ENCODE measurements at regions not wholly inside any gene's neighbourhood (a gene's known extent, or its start where the extent isn't known, plus 50 kb on each side); places are given as distances from the start of the nearest gene placed in this dataset.

DNA sequence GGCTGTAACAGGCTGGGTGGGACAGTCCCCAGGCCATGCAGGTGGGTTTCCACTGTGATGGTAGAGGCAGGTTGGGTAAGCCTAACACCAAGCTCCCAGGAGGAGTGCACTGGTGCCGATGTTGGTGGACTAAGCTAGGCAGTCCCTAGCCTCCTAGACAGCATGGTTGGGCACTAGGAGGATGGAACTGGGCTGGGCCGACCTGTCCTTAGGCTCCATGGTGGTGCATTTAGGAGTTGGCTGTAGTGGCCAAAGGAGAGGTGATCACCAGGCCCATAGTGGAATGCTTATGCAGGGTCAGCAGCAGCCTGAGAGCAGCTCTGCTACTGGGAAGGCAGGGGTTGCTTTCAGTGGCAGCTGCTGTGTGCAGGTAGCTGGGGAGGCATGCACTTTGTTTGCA is 247.7 kb upstream of the CNTNAP2 start:
- intact Hi-C loops (cut with micrococcal nuclease; ENCODE audit: unreplicated experiment), result no loop called here
- ChIA-PET POLR2A (interaction anchor here (1.1 to 2.0 kb wide), 2 partner anchors 9 to 24 kb away, joined by 3 to 5 read pairs; no protein-coding TSS in a partner anchor), CTCF (ENCODE audit: unreplicated experiment) (no interaction called here)
- no peak overlapping the region for H3K27ac ChIP-seq (ENCODE audit: low read depth, low read length, poor library complexity, severe bottlenecking)
- no peaks in the 10 kb centered on the region for H3K36me3 ChIP-seq (ENCODE audit: insufficient read depth, low read length)
- no peak overlapping the region for H3K4me2 ChIP-seq (ENCODE audit: low read length)
- no TSS peak for BruUV-seq (replicated peaks)
- H3K9me3 ChIP-seq (ENCODE audit: low read length), result peaks cover 18% of the 10 kb centered on the region; the same call in 1 of the 2 replicates
- H3K9me2 ChIP-seq (ENCODE audit: insufficient read depth, low read length), result no peaks in the 10 kb centered on the region
- TF ChIP-seq EZH2phosphoT487 (IDR thresholded peaks at IDR 0.05; ENCODE audit: borderline replicate concordance, low read depth, low read length), result no peak
- TF ChIP-seq, protein P1, sequence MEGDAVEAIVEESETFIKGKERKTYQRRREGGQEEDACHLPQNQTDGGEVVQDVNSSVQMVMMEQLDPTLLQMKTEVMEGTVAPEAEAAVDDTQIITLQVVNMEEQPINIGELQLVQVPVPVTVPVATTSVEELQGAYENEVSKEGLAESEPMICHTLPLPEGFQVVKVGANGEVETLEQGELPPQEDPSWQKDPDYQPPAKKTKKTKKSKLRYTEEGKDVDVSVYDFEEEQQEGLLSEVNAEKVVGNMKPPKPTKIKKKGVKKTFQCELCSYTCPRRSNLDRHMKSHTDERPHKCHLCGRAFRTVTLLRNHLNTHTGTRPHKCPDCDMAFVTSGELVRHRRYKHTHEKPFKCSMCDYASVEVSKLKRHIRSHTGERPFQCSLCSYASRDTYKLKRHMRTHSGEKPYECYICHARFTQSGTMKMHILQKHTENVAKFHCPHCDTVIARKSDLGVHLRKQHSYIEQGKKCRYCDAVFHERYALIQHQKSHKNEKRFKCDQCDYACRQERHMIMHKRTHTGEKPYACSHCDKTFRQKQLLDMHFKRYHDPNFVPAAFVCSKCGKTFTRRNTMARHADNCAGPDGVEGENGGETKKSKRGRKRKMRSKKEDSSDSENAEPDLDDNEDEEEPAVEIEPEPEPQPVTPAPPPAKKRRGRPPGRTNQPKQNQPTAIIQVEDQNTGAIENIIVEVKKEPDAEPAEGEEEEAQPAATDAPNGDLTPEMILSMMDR (conservative IDR thresholded peaks at IDR 0.05; ENCODE audit: low read length), result no peak
- no peaks in the 10 kb centered on the region for H3K4me1 ChIP-seq (ENCODE audit: insufficient read depth, low read length, poor library complexity, severe bottlenecking)
- no peak overlapping the region for H3K4me3 ChIP-seq (ENCODE audit: low read depth, low read length, poor library complexity, severe bottlenecking)
- H2AFZ ChIP-seq (ENCODE audit: low read length), result no peak overlapping the region
- no peaks in the 10 kb centered on the region for H4K20me1 ChIP-seq (ENCODE audit: insufficient read depth, low read length)
- DNase-seq (ENCODE audit: low spot score), result no peak
- H3K79me2 ChIP-seq (ENCODE audit: insufficient read depth, low read depth, low read length), result no peaks in the 10 kb centered on the region

DNA sequence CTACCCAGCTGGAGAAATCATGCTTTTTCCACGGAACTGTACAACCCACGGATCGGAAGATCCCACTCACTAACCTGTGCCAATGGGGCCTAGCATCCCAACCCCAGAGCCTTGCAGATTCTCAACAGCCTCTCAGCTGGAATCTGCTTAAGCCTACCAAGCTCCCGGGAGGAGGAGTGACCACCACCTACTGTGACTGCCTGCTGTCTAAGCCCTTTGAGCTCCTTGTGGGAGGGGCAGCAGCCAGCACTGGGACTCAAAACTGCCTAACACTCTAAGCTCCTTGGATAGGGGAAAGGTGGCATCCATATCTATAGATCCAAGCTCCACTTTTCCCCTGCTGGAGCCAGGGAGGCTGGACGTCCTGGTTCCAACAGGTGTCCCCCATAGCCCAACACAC is 254.4 kb upstream of the CNTNAP2 start:
- no peaks in the 10 kb centered on the region for H4K20me1 ChIP-seq (ENCODE audit: insufficient read depth, low read length)
- TF ChIP-seq, protein P1 (conservative IDR thresholded peaks at IDR 0.05; ENCODE audit: low read length), result no peak
- TF ChIP-seq EZH2phosphoT487 (IDR thresholded peaks at IDR 0.05; ENCODE audit: borderline replicate concordance, low read depth, low read length), result no peak
- no peaks in the 10 kb centered on the region for H3K79me2 ChIP-seq (ENCODE audit: insufficient read depth, low read depth, low read length)
- intact Hi-C loops (cut with micrococcal nuclease; ENCODE audit: unreplicated experiment), result no loop called here
- peaks cover 26% of the 10 kb centered on the region; the same call in 1 of the 2 replicates for H3K9me3 ChIP-seq (ENCODE audit: low read length)
- no peaks in the 10 kb centered on the region for H3K9me2 ChIP-seq (ENCODE audit: insufficient read depth, low read length)
- no peak overlapping the region for H3K4me2 ChIP-seq (ENCODE audit: low read length)
- no peaks in the 10 kb centered on the region; the same call in 1 of the 2 replicates for H3K36me3 ChIP-seq (ENCODE audit: insufficient read depth, low read length)
- no peak overlapping the region for H3K27ac ChIP-seq (ENCODE audit: low read depth, low read length, poor library complexity, severe bottlenecking)
- no peaks in the 10 kb centered on the region for H3K4me1 ChIP-seq (ENCODE audit: insufficient read depth, low read length, poor library complexity, severe bottlenecking)
- no TSS peak for BruUV-seq (replicated peaks)
- ChIA-PET POLR2A (interaction anchor here (0.6 kb wide), 1 partner anchor 97 kb away, joined by 3 read pairs; no protein-coding TSS in a partner anchor), CTCF (ENCODE audit: unreplicated experiment) (interaction anchor here (0.9 kb wide), 1 partner anchor 32 kb away, joined by 3 read pairs; no protein-coding TSS in a partner anchor)
- no peak for DNase-seq (ENCODE audit: low spot score)
- H3K4me3 ChIP-seq (ENCODE audit: low read depth, low read length, poor library complexity, severe bottlenecking), result no peak overlapping the region
- no peak overlapping the region for H2AFZ ChIP-seq (ENCODE audit: low read length)

DNA sequence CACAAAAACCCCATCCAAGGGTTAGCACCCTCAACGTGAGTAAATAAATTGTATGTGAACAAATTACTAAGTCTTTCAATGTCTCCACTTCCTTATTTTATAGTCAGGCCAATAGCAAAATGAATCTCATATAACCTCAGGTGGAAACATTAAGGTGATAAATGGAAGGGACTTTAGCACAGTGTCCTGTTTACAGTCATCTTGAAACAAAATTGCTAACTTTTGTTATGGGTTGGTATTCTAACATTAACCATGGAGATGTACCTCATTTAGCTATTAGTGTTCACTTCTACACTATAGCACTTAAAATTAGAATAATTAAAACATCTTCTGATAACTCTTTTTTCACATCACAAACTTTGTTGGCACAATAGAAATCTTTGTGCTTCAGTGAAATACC is 255.8 kb upstream of the CNTNAP2 start:
- H4K20me1 ChIP-seq (ENCODE audit: insufficient read depth, low read length), result no peaks in the 10 kb centered on the region
- intact Hi-C loops (cut with micrococcal nuclease; ENCODE audit: unreplicated experiment), result no loop called here
- H3K36me3 ChIP-seq (ENCODE audit: insufficient read depth, low read length), result no peaks in the 10 kb centered on the region; the same call in 1 of the 2 replicates
- no peaks in the 10 kb centered on the region for H3K79me2 ChIP-seq (ENCODE audit: insufficient read depth, low read depth, low read length)
- ChIA-PET CTCF (ENCODE audit: unreplicated experiment) (no interaction called here), POLR2A (interaction anchor here (0.9 kb wide), 1 partner anchor 63 kb away, joined by 3 read pairs; no protein-coding TSS in a partner anchor)
- H3K4me3 ChIP-seq (ENCODE audit: low read depth, low read length, poor library complexity, severe bottlenecking), result no peak overlapping the region
- no peak overlapping the region for H3K4me2 ChIP-seq (ENCODE audit: low read length)
- no peak for DNase-seq (ENCODE audit: low spot score)
- no peak overlapping the region for H2AFZ ChIP-seq (ENCODE audit: low read length)
- TF ChIP-seq, protein P1 (conservative IDR thresholded peaks at IDR 0.05; ENCODE audit: low read length), result no peak
- TF ChIP-seq EZH2phosphoT487 (IDR thresholded peaks at IDR 0.05; ENCODE audit: borderline replicate concordance, low read depth, low read length), result no peak
- no peaks in the 10 kb centered on the region for H3K4me1 ChIP-seq (ENCODE audit: insufficient read depth, low read length, poor library complexity, severe bottlenecking)
- no peaks in the 10 kb centered on the region for H3K9me2 ChIP-seq (ENCODE audit: insufficient read depth, low read length)
- no peak overlapping the region for H3K27ac ChIP-seq (ENCODE audit: low read depth, low read length, poor library complexity, severe bottlenecking)
- no TSS peak for BruUV-seq (replicated peaks)
- H3K9me3 ChIP-seq (ENCODE audit: low read length), result peaks cover 22% of the 10 kb centered on the region; the same call in 1 of the 2 replicates

Measured in OCI-LY7 (cell line).